HG02884 (cell line): ENCODE measurements at regions not wholly inside any gene's neighbourhood (a gene's known extent, or its start where the extent isn't known, plus 50 kb on each side); places are given as distances from the start of the nearest gene placed in this dataset.
"Not testable (repeated sequence)": the region's sequence is repeated elsewhere in the genome, so short reads cannot be mapped to it uniquely, and the experiment has no call there.

Experiments used
- ATAC-seq: cut with Tn5 transposase; IDR thresholded peaks from one replicate; pipeline ENCODE4 v1.9.1; 2021; ENCODE audit warnings: mild to moderate bottlenecking, moderate library complexity; ENCODE audit not compliant: unreplicated experiment

DNA sequence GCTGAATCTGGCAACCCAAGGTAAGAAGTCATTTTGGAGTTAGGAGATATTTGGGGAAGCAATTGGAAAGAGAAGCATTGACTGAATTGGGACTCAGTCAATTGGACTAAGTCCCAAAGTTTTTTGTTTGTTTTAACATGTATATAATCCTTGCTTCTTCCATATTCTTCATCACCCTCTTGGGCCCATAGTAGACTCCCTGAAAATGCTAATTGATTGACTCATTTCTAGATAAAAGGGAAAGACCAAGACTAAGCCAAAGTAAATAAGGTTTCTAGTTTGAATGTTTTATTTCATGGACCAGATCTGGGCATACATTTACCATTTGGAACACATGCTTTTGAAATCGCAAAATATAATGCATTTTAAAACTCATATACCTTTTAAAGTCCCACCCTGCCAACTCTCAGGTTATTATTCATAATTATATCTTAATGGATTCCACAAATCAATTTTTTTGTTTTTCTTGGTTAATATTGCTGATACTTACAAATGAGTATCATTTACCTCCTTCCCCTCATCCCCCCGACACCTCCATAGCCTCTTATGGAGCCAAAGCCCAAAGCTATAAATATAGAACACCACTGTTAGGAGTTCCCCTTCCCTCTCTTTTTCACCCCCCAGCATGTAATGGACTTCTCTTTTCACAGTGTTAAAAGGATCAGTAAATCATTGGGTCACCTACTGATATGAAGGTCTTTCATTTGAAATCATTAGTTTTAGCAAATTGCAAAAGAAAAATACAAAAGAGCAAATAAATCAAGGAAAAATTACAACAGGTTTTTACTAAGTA, 674.0 kb upstream of the SOX9 start:
- ATAC-seq, result no peak

GRCh38 chr17:71447644-71448043, 673.2 kb upstream of the SOX9 start:
- ATAC-seq, result no peak

DNA sequence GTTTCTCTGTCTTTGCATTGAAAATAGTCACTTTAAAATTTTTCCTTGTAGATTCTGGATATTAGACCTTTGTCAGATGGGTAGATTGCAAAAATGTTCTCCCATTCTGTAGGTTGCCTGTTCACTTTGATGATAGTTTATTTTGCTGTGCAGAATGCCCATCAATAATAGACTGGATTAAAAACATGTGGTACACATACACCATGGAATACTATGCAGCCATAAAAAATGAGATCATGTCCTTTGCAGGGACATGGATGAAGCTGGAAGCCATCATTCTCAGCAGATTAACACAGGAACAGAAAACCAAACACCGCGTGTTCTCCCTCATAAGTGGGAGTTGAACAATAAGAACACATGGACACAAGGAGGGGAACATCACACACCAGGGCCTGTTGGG, 670.2 kb upstream of the SOX9 start:
- not testable (repeated sequence) for ATAC-seq

- no peak for ATAC-seq
Observed at GRCh38 chr17:71453876-71454422, 666.9 kb upstream of the SOX9 start.

DNA sequence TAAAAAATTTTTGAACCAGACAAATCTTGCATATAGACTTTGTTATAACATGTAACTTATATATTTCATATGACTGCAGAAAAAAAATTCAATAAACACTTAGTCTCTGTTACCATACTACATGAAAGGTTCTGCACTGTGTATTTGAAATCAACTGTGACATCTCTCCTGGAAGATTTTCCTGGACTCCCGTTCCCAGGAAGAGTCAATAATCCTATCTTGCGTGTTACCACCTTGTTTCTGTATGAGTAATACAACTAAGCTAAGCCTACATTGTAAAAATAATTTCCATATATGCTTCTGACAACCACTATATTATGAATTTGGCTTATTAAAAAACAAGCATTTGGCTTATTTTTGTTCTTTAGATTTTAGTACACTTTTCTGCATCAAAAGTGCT, 665.6 kb upstream of the SOX9 start:
- ATAC-seq, result no peak

- ATAC-seq, result no peak
Observed at GRCh38 chr17:71458322-71458721, 662.5 kb upstream of the SOX9 start.

GRCh38 chr17:71460943-71461342, 659.9 kb upstream of the SOX9 start:
- no peak for ATAC-seq

DNA sequence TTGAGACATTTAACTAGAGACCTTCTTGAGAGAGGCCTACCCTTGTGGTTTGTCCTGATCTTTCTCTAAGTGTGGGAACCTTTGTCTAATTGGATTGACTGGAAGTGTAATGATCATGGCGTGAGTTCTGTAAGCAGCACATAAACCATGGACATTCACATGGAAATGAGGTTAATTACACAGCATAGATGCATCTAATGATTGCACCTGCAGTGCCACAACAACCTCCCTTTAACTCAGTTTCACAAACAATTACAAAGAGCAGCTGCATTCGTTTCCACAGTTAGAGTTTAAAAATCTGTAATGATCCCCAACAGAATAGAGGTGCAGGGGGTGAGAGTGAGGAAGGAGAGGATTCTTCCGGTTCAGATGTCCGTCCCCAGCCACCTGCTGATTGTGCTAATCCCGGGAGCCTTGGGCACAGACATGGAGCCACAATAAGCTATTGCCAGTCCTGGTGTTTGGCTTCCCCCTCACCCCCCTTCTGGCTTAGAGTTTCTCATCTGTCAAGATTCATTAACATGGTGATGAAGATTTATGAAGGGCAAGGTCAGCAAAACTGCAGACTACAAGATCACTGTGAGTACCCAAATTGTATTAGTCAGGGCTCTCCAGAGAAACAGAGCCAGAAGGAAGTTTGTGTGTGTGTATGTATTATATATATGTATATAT, 659.2 kb upstream of the SOX9 start:
- ATAC-seq, result no peak

GRCh38 chr17:71464241-71464640, 656.6 kb upstream of the SOX9 start:
- ATAC-seq, result no peak

DNA sequence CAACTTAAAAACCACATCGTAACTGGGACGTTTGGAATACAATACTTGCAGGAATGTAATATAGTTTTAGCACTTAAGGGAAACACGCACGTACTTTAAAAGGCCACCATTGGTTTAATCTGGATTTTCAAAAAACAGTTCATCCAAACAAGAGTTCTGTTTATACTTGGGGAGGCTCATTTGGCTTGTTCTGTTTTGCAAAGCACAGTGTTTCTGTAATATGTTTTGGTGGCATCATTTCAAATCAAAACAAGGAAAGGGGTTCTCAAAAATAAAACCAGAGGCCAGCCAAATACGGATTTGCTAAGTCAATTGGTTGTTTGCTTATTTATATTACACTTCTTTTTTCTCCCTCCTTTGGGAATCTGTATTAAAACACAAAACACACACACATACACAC, 656.1 kb upstream of the SOX9 start:
- ATAC-seq, result no peak

DNA sequence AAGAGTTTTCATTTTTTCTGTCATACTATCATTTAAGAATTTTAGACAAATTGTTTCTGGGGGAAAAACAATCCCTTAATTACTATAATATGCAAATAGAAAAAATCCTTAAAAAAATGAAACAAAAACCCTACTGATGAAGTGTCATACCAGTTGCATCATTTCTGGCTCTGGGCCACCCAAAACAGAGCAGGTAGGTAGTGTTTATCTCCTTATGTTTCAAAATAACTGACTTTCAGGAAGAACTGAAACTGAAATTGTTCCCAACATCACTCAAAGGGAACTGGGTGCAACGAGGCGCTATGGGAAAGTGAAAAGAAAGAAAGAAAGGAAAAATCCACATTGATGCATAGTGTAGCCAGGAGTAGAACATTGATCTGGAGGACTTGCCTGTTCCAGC, 653.1 kb upstream of the SOX9 start:
- no peak for ATAC-seq

- ATAC-seq, result no peak
Observed at GRCh38 chr17:71470062-71470461, 650.8 kb upstream of the SOX9 start.

DNA sequence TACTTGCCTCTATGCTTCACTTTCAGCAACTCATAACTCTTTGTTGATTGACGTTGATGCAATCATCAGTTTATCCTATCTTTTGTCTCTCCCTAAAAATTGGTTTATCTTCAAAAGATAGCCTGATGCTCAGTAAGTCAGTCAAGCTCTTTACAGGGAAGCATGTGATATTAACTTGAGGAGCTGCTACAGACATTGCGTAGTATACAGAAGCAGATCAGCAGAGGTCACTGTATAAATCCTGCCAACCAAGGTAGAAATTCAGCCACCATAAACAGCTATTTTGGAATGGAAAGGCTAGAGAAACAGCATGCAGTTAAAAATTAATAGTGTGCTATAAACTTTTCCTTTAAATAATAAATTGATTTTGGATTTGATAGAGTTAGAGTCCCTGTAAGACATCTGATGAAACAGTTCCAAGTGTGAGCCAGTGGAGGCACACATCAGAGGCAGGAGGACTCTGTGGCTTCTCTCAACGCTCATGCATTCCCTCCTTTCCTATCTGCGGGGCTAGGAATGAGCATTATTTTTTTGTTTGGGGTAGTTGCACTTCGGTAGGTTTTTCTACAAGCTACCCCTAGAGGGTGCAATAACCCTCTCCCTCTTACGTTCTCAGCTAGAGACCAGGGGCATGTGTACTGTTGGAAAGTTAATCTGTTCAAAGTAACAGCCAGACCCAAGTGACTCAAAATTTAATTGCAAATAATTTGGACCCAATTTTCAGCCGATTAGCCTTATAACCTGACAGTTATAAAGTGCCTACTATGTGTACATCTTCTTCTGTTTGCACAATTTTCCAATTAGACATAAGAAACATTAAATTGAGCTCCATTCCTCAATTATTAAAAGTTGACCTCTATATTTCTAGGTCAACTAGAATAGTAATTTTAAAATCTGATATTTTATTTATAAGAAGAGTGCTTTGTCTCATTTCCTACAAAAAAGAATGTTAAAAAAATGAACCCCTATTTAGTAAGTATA, 647.7 kb upstream of the SOX9 start:
- ATAC-seq, result peak; percentile 48

- ATAC-seq, result no peak
Observed at GRCh38 chr17:71477356-71477755, 643.5 kb upstream of the SOX9 start.

- no peak for ATAC-seq
Observed at GRCh38 chr17:71480099-71480498, 640.7 kb upstream of the SOX9 start.

DNA sequence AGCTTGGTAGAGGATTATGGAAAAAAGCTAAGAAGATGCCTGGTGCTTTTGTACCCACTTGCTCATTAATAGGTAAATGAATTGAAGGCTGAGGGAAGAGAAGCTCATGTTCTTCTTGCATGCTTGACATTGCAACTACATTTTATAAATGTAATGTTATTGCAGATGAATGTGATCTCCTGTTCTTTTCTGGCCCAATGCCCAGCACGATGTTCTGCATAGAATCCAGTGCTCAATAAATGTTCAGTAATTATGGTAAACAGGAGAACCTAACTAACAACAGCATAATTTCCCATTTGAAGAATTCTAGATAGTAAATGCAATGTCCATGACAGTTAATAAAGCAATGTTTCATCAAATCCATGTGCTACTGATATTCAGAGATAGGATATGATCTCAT, 638.2 kb upstream of the SOX9 start:
- ATAC-seq, result no peak

- ATAC-seq, result no peak
Observed at GRCh38 chr17:71484546-71484945, 636.3 kb upstream of the SOX9 start.

DNA sequence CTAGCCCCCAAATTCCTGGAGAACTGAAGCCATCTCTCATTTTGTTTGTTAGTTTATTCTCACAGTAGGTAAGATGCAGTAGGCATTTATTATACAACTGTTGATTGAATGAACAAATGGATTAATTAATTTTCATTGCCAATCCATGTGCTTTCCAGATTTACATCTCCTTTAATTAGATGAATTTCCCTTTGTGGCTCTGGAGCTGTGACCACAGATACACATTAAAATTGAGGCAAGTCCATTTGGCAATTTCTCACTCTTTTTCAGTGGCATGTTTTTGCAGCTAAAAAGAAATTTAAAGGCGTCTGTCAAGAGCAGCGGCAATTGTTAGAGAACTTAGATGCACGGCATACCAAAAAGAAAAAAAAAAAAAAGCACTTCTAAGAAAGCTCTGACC, 635.4 kb upstream of the SOX9 start:
- no peak for ATAC-seq

DNA sequence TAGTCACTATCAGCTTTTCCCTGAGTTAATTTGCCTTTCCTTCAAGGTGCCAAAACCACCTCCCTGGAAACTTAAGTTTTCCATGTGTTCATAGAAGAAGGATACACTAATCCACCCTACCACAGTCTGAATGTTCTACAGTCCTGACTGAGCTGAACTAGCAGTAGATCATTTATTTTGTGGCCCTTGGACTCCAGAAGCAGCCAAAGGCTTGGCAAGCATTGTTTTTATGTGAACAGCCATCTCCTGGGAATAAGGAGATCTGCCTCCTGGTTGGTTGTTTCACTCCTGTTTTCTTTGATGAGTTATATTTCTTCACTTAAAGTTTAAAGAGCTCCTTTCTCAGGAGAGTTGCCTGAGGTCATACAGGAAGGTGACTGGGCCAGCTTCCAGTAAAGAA, 634.6 kb upstream of the SOX9 start:
- ATAC-seq, result no peak

GRCh38 chr17:71488851-71489250, 632.0 kb upstream of the SOX9 start:
- no peak for ATAC-seq
